ENCODE measurements at regions not wholly inside any gene's neighbourhood (a gene's known extent, or its start where the extent isn't known, plus 50 kb on each side); places are given as distances from the start of the nearest gene placed in this dataset.

- H3K4me1 ChIP-seq, result peaks cover 0 to 20% (median 13%) of the 10 kb centered on the region in 12 donors
- ATAC-seq (no peak), DNase-seq (no peak)
- peak overlapping the region in 2 of 12 donors; percentile 31 to 43 for H3K27ac ChIP-seq
- WGBS, 4 donors, result 21 to 47% (median 40%) methylated on average over 4 of the region's 4 CpGs
- no peak for TF ChIP-seq CTCF (IDR thresholded peaks at IDR 0.05)
- no peak for TF ChIP-seq POLR2A (IDR thresholded peaks at IDR 0.05)
- no peak overlapping the region for H3K4me3 ChIP-seq
- no peaks in the 10 kb centered on the region for H3K36me3 ChIP-seq
- no peaks in the 10 kb centered on the region for H3K27me3 ChIP-seq
- intact Hi-C loops (cut with DNase I), result loop anchor here in 1 of 10 donors (10.0 kb wide), 1 partner anchor 121 kb away; no protein-coding TSS in a partner anchor
- peaks cover 0 to 9% (median 2%) of the 10 kb centered on the region in 12 donors for H3K9me3 ChIP-seq
Observed at GRCh38 chr5:54713923-54714581, 196.5 kb downstream of the SNX18 start.

GRCh38 chr5:54709096-54709495, 191.5 kb downstream of the SNX18 start:
- Histone ChIP-seq H3K27me3 (no peaks in the 10 kb centered on the region), H3K36me3 (no peaks in the 10 kb centered on the region), H3K9me3 (peaks cover 0 to 3% (median 0%) of the 10 kb centered on the region in 12 donors), H3K4me1 (peaks cover 0 to 23% (median 13%) of the 10 kb centered on the region in 12 donors), H3K27ac (no peak overlapping the region), H3K4me3 (no peak overlapping the region)
- ATAC-seq, result no peak
- WGBS, 4 donors, result 54 to 63% (median 56%) methylated on average over 2 of the region's 2 CpGs
- TF ChIP-seq CTCF (IDR thresholded peaks at IDR 0.05), result no peak
- no peak for TF ChIP-seq POLR2A (IDR thresholded peaks at IDR 0.05)
- intact Hi-C loops (cut with DNase I), result loop anchor here in 1 of 10 donors (10.0 kb wide), 1 partner anchor 184 kb away; no protein-coding TSS in a partner anchor
- DNase-seq, result no peak

GRCh38 chr5:54707841-54708240, 190.3 kb downstream of the SNX18 start:
- no peaks in the 10 kb centered on the region for H3K27me3 ChIP-seq
- intact Hi-C loops (cut with DNase I), result loop anchor here in 1 of 10 donors (10.0 kb wide), 1 partner anchor 183 kb away; no protein-coding TSS in a partner anchor
- H3K4me1 ChIP-seq, result peaks cover 0 to 36% (median 21%) of the 10 kb centered on the region in 12 donors
- H3K27ac ChIP-seq, result no peak overlapping the region
- WGBS, 4 donors, result 79 to 100% (median 89%) methylated on average over 2 of the region's 2 CpGs
- H3K36me3 ChIP-seq, result no peaks in the 10 kb centered on the region
- peaks cover 0 to 3% (median 0%) of the 10 kb centered on the region in 12 donors for H3K9me3 ChIP-seq
- no peak for DNase-seq
- TF ChIP-seq CTCF (IDR thresholded peaks at IDR 0.05), result no peak
- TF ChIP-seq POLR2A (IDR thresholded peaks at IDR 0.05), result no peak
- no peak overlapping the region for H3K4me3 ChIP-seq
- no peak for ATAC-seq

GRCh38 chr5:54705994-54706653, 188.6 kb downstream of the SNX18 start:
- intact Hi-C loops (cut with DNase I), result loop anchor here in 1 of 10 donors (10.0 kb wide), 1 partner anchor 181 kb away; no protein-coding TSS in a partner anchor

More at GRCh38 chr5:54705994-54706653, 188.6 kb downstream of the SNX18 start:
- Histone ChIP-seq H3K36me3 (no peaks in the 10 kb centered on the region), H3K27me3 (no peaks in the 10 kb centered on the region), H3K4me1 (peaks cover 0 to 53% (median 35%) of the 10 kb centered on the region in 12 donors), H3K27ac (peak overlapping the region in 1 of 12 donors; percentile 58), H3K9me3 (peaks cover 0 to 3% (median 0%) of the 10 kb centered on the region in 12 donors), H3K4me3 (no peak overlapping the region)
- ATAC-seq (no peak), DNase-seq (no peak)
- 50 to 77% (median 59%) methylated on average over 1 of the region's 1 CpG for WGBS, 4 donors
- TF ChIP-seq CTCF (IDR thresholded peaks at IDR 0.05) (no peak), POLR2A (IDR thresholded peaks at IDR 0.05) (no peak)
